Right cardiac atrium (tissue), 5 donors: ENCODE measurements at regions not wholly inside any gene's neighbourhood (a gene's known extent, or its start where the extent isn't known, plus 50 kb on each side); places are given as distances from the start of the nearest gene placed in this dataset.
"Not testable (repeated sequence)": the region's sequence is repeated elsewhere in the genome, so short reads cannot be mapped to it uniquely, and the experiment has no call there.

Experiments
- ATAC-seq, 2 donors: fragments of 200-7000 bp; cut with Tn5 transposase; one replicate each; pipeline versions ENCODE4 v1.8.0 to v1.9.1; 2020; ENCODE audit warnings: moderate library complexity in 2 of 2, mild to moderate bottlenecking in 1 of 2
- DNase-seq, 3 donors: peaks; one replicate each; pipeline ENCODE4 v3.0.0-alpha.2; 2020
- H3K27ac ChIP-seq: one replicate; pipeline ENCODE4 v1.5.1; 2013; ENCODE audit warnings: mild to moderate bottlenecking, low read length, control low read depth, moderate library complexity
- H3K27me3 ChIP-seq: one replicate; pipeline ENCODE4 v1.6.1; 2013; ENCODE audit not compliant: control insufficient read depth, insufficient read depth
- H3K4me1 ChIP-seq: one replicate; pipeline ENCODE4 v1.6.1; 2013; ENCODE audit warnings: low read length; ENCODE audit not compliant: control insufficient read depth, insufficient read depth
- H3K4me3 ChIP-seq: one replicate; pipeline ENCODE4 v1.5.1; 2013; ENCODE audit warnings: low read length, control low read depth
- H3K9me3 ChIP-seq: one replicate; pipeline ENCODE4 v1.6.1; 2013; ENCODE audit warnings: low read length; ENCODE audit not compliant: control insufficient read depth
- WGBS: extraction: QIAGEN DNeasy Blood & Tissue Kit; methylation state at CpG from one replicate; pipeline ENCODE4 v1.1.7; 2013; 5-methylcytosine and 5-hydroxymethylcytosine counted together
- intact Hi-C, 4 donors: fragments of 100-400 bp; cut with DNase I; formaldehyde crosslinking; loops; one replicate each; pipeline versions ENCODE4 v1.11.0 to v1.14.0; 2022 to 2023
- donor health status: healthy with polysubstance abuse.
- donor health status: DM: no; HTN: yes; CAD: no.
- donor health status: DM: no; HTN: no; CAD: no.
- donor health status: DM: no; HTN: yes; CAD: no; lungs with severe emphysema.
- donor health status: DM: yes; HTN: yes; CAD: no.

GRCh38 chr9:13444245-13445102, 165.0 kb upstream of the MPDZ start:
- WGBS: 39% methylated on average over 10 of the region's 10 CpGs
- H3K4me3 ChIP-seq: no peak overlapping the region
- ATAC-seq: peak in 1 of 2 donors; percentile 50

GRCh38 chr9:13443346-13444244, 164.1 kb upstream of the MPDZ start:
- intact Hi-C loops: loop anchor here in 2 of 4 donors (10.0 kb wide), 4 partner anchors 121 to 651 kb away; no protein-coding TSS in a partner anchor
- 56% methylated on average over 18 of the region's 18 CpGs for WGBS

More at GRCh38 chr9:13444245-13445102, 165.0 kb upstream of the MPDZ start:
- Histone ChIP-seq H3K9me3 (no peaks in the 10 kb centered on the region), H3K4me1 (no peaks in the 10 kb centered on the region), H3K27me3 (no peaks in the 10 kb centered on the region), H3K27ac (peak overlapping the region; percentile 89)
- intact Hi-C loops: loop anchor here in 2 of 4 donors (10.0 kb wide), 4 partner anchors 120 to 650 kb away; no protein-coding TSS in a partner anchor
- DNase-seq: no peak

GRCh38 chr9:13439685-13440476, 160.4 kb upstream of the MPDZ start:
- no peak overlapping the region for H3K27ac ChIP-seq
- no peaks in the 10 kb centered on the region for H3K9me3 ChIP-seq
- no peaks in the 10 kb centered on the region for H3K4me1 ChIP-seq
- ATAC-seq: no peak
- DNase-seq: no peak
- 75% methylated on average over 3 of the region's 3 CpGs for WGBS
- no peaks in the 10 kb centered on the region for H3K27me3 ChIP-seq
- no peak overlapping the region for H3K4me3 ChIP-seq
- intact Hi-C loops: loop anchor here in 2 of 4 donors (10.0 kb wide), 4 partner anchors 125 to 655 kb away; no protein-coding TSS in a partner anchor

More at GRCh38 chr9:13443346-13444244, 164.1 kb upstream of the MPDZ start:
- H3K27ac ChIP-seq: peak overlapping the region; percentile 81
- peak; percentile 65 to 69 for ATAC-seq
- peak overlapping the region; percentile 12 for H3K4me3 ChIP-seq
- H3K4me1 ChIP-seq: no peaks in the 10 kb centered on the region
- peak in 2 of 3 donors; percentile 51 to 64 for DNase-seq
- H3K27me3 ChIP-seq: no peaks in the 10 kb centered on the region
- H3K9me3 ChIP-seq: no peaks in the 10 kb centered on the region

- no peaks in the 10 kb centered on the region for H3K4me1 ChIP-seq
- H3K4me3 ChIP-seq: no peak overlapping the region
- H3K27ac ChIP-seq: no peak overlapping the region
- 52% methylated on average over 1 of the region's 1 CpG for WGBS
- H3K27me3 ChIP-seq: no peaks in the 10 kb centered on the region
- intact Hi-C loops: no loop called here
- no peak for DNase-seq
- H3K9me3 ChIP-seq: no peaks in the 10 kb centered on the region
- peak; percentile 29 to 63 for ATAC-seq
Measured at GRCh38 chr9:13437866-13438265, 158.4 kb upstream of the MPDZ start.

GRCh38 chr9:13436591-13436990, 157.1 kb upstream of the MPDZ start:
- intact Hi-C loops: no loop called here
- no peaks in the 10 kb centered on the region for H3K9me3 ChIP-seq
- WGBS: 66% methylated on average over 1 of the region's 1 CpG
- H3K4me1 ChIP-seq: no peaks in the 10 kb centered on the region
- no peaks in the 10 kb centered on the region for H3K27me3 ChIP-seq
- no peak overlapping the region for H3K4me3 ChIP-seq
- DNase-seq (no peak), ATAC-seq (no peak)
- H3K27ac ChIP-seq: no peak overlapping the region

- H3K27me3 ChIP-seq, intact Hi-C loops, H3K9me3 ChIP-seq, H3K4me3 ChIP-seq, H3K27ac ChIP-seq, H3K4me1 ChIP-seq, ATAC-seq, DNase-seq: not testable (repeated sequence)
- 98% methylated on average over 4 of the region's 4 CpGs for WGBS
Measured at GRCh38 chr9:13433453-13433852, 154.0 kb upstream of the MPDZ start.

- DNase-seq: no peak
- intact Hi-C loops: no loop called here
- H3K27me3 ChIP-seq: no peaks in the 10 kb centered on the region
- no peak overlapping the region for H3K4me3 ChIP-seq
- WGBS: 73% methylated on average over 1 of the region's 1 CpG
- no peak overlapping the region for H3K27ac ChIP-seq
- ATAC-seq: no peak
- peaks cover 2% of the 10 kb centered on the region for H3K4me1 ChIP-seq
- no peaks in the 10 kb centered on the region for H3K9me3 ChIP-seq
Measured at GRCh38 chr9:13432904-13433303, 153.4 kb upstream of the MPDZ start.

- 93% methylated on average over 2 of the region's 2 CpGs for WGBS
- Histone ChIP-seq H3K4me3 (no peak overlapping the region), H3K9me3 (no peaks in the 10 kb centered on the region), H3K27ac (no peak overlapping the region), H3K4me1 (peaks cover 2% of the 10 kb centered on the region), H3K27me3 (no peaks in the 10 kb centered on the region)
- intact Hi-C loops: no loop called here
- DNase-seq (no peak), ATAC-seq (no peak)
Measured at GRCh38 chr9:13431692-13432091, 152.2 kb upstream of the MPDZ start.

GRCh38 chr9:13431222-13431536, 151.7 kb upstream of the MPDZ start:
- peak in 1 of 3 donors; percentile 46 for DNase-seq
- intact Hi-C loops: no loop called here
- Histone ChIP-seq H3K9me3 (no peaks in the 10 kb centered on the region), H3K27ac (no peak overlapping the region), H3K27me3 (no peaks in the 10 kb centered on the region), H3K4me3 (no peak overlapping the region), H3K4me1 (peaks cover 2% of the 10 kb centered on the region)
- ATAC-seq: peak in 1 of 2 donors; percentile 40
- 87% methylated on average over 6 of the region's 6 CpGs for WGBS

GRCh38 chr9:13430368-13431221, 151.1 kb upstream of the MPDZ start:
- intact Hi-C loops: no loop called here
- ATAC-seq (peak in 1 of 2 donors; percentile 56), DNase-seq (peak in 1 of 3 donors; percentile 27)
- H3K27ac ChIP-seq: no peak overlapping the region
- no peaks in the 10 kb centered on the region for H3K27me3 ChIP-seq
- 68% methylated on average over 11 of the region's 11 CpGs for WGBS
- peaks cover 2% of the 10 kb centered on the region for H3K4me1 ChIP-seq
- no peaks in the 10 kb centered on the region for H3K9me3 ChIP-seq
- H3K4me3 ChIP-seq: no peak overlapping the region
